Neural cell (in vitro differentiated cells): ENCODE measurements at regions not wholly inside any gene's neighbourhood (a gene's known extent, or its start where the extent isn't known, plus 50 kb on each side); places are given as distances from the start of the nearest gene placed in this dataset.

ENCODE experiments used
- H2AFZ ChIP-seq: fragments of 200-600, 300-800 bp; sonication (generic), shearing (Covaris generic); 2 replicates; pipeline ENCODE4 v1.6.0; 2014; ENCODE audit warnings: low read depth, mild to moderate bottlenecking, antibody characterized with exemption, low read length, moderate library complexity
- H3F3A ChIP-seq: fragments of 200-600 bp; shearing (Covaris generic); 2 replicates; pipeline ENCODE4 v1.6.1; 2016; ENCODE audit warnings: mild to moderate bottlenecking, moderate library complexity, mixed read lengths, antibody characterized with exemption, low read length; ENCODE audit not compliant: insufficient read depth, poor library complexity, severe bottlenecking
- H3K27ac ChIP-seq: fragments of 200-600, 300-800 bp; sonication (generic), shearing (Covaris generic); 2 replicates; pipeline ENCODE4 v1.5.1; 2014; ENCODE audit warnings: mild to moderate bottlenecking, low read length, moderate library complexity
- H3K27me3 ChIP-seq: fragments of 300-800, 200-600 bp; sonication (generic), shearing (Covaris generic); 2 replicates; pipeline ENCODE4 v1.6.0; 2014; ENCODE audit warnings: mild to moderate bottlenecking, low read depth, low read length, moderate library complexity; ENCODE audit not compliant: insufficient read depth
- H3K36me3 ChIP-seq: fragments of 300-800, 200-600 bp; sonication (generic), shearing (Covaris generic); 2 replicates; pipeline ENCODE4 v1.5.1; 2014; ENCODE audit warnings: mild to moderate bottlenecking, antibody characterized with exemption, low read length, moderate library complexity; ENCODE audit not compliant: insufficient read depth
- H3K4me2 ChIP-seq: fragments of 300-800, 200-600 bp; sonication (generic), shearing (Covaris generic); 2 replicates; pipeline ENCODE4 v1.6.0; 2014; ENCODE audit warnings: mild to moderate bottlenecking, low read length
- H3K4me3 ChIP-seq: fragments of 300-800, 200-600 bp; sonication (generic), shearing (Covaris generic); 2 replicates; pipeline ENCODE4 v1.5.1; 2014; ENCODE audit warnings: mild to moderate bottlenecking, low read length, moderate library complexity
- H3K79me2 ChIP-seq: fragments of 200-600 bp; shearing (Covaris generic); replicated peaks from 2 replicates; pipeline ENCODE4 v1.6.0; 2014; ENCODE audit warnings: mild to moderate bottlenecking, low read length, moderate library complexity; ENCODE audit not compliant: insufficient read depth
- H3K9ac ChIP-seq: fragments of 300-800, 200-600 bp; sonication (generic), shearing (Covaris generic); 2 replicates; pipeline ENCODE4 v1.6.1; 2016; ENCODE audit warnings: mild to moderate bottlenecking, low read length, mixed read lengths
- H3K9me2 ChIP-seq: fragments of 200-600 bp; shearing (Covaris generic); 2 replicates; pipeline ENCODE4 v1.6.1; 2016; ENCODE audit warnings: mild to moderate bottlenecking, low read length, mixed read lengths; ENCODE audit not compliant: insufficient read depth
- H3K9me3 ChIP-seq: fragments of 200-600, 300-800 bp; sonication (generic), shearing (Covaris generic); 2 replicates; pipeline ENCODE4 v1.6.1; 2016; ENCODE audit warnings: mild to moderate bottlenecking, mixed run types, low read length, moderate library complexity, mixed read lengths
- H4K20me1 ChIP-seq: fragments of 200-600 bp; shearing (Covaris generic); 2 replicates; pipeline ENCODE4 v1.6.1; 2016; ENCODE audit warnings: mild to moderate bottlenecking, mixed run types; ENCODE audit not compliant: insufficient read depth
- EP300 ChIP-seq: fragments of 450-650 bp; conservative IDR thresholded peaks from 2 replicates; pipeline ENCODE4 v1.6.1; 2014; ENCODE audit warnings: antibody characterized with exemption, mild to moderate bottlenecking, moderate library complexity; ENCODE audit not compliant: poor library complexity, severe bottlenecking
- EZH2 ChIP-seq: fragments of 200-600, 300-800 bp; shearing (Covaris generic), sonication (generic); IDR thresholded peaks from 2 replicates; pipeline ENCODE4 v1.6.1; 2014; ENCODE audit warnings: antibody characterized with exemption, low read length, borderline replicate concordance, mild to moderate bottlenecking; ENCODE audit not compliant: insufficient read depth, poor library complexity, severe bottlenecking
- MXI1 ChIP-seq: fragments of 450-650 bp; conservative IDR thresholded peaks from 2 replicates; pipeline ENCODE4 v1.6.1; 2014; ENCODE audit warnings: antibody characterized with exemption, mild to moderate bottlenecking; ENCODE audit not compliant: poor library complexity, severe bottlenecking
- POLR2AphosphoS5 ChIP-seq: IDR thresholded peaks from 2 replicates; pipeline ENCODE4 v1.6.1; 2012
- RAD21 ChIP-seq: fragments of 450-650 bp; conservative IDR thresholded peaks from 2 replicates; pipeline ENCODE4 v1.6.1; 2014; ENCODE audit warnings: antibody characterized with exemption, mild to moderate bottlenecking, moderate library complexity
- SMC3 ChIP-seq: fragments of 450-650 bp; conservative IDR thresholded peaks from 2 replicates; pipeline ENCODE4 v1.6.1; 2014; ENCODE audit warnings: antibody characterized with exemption, mild to moderate bottlenecking, moderate library complexity; ENCODE audit not compliant: poor library complexity
- TAF1 ChIP-seq: IDR thresholded peaks from 2 replicates; pipeline ENCODE4 v1.6.1; 2012; ENCODE audit warnings: low read depth
- TF ChIP-seq, protein P1 (sequence below): IDR thresholded peaks from 2 replicates; pipeline ENCODE4 v1.6.1; 2012; ENCODE audit warnings: borderline replicate concordance
- TF ChIP-seq, protein P2 (sequence below): fragments of 450-650 bp; IDR thresholded peaks from 2 replicates; pipeline ENCODE4 v1.5.1; 2014; ENCODE audit warnings: antibody characterized with exemption, mild to moderate bottlenecking, moderate library complexity; ENCODE audit not compliant: poor library complexity, severe bottlenecking

DNA sequence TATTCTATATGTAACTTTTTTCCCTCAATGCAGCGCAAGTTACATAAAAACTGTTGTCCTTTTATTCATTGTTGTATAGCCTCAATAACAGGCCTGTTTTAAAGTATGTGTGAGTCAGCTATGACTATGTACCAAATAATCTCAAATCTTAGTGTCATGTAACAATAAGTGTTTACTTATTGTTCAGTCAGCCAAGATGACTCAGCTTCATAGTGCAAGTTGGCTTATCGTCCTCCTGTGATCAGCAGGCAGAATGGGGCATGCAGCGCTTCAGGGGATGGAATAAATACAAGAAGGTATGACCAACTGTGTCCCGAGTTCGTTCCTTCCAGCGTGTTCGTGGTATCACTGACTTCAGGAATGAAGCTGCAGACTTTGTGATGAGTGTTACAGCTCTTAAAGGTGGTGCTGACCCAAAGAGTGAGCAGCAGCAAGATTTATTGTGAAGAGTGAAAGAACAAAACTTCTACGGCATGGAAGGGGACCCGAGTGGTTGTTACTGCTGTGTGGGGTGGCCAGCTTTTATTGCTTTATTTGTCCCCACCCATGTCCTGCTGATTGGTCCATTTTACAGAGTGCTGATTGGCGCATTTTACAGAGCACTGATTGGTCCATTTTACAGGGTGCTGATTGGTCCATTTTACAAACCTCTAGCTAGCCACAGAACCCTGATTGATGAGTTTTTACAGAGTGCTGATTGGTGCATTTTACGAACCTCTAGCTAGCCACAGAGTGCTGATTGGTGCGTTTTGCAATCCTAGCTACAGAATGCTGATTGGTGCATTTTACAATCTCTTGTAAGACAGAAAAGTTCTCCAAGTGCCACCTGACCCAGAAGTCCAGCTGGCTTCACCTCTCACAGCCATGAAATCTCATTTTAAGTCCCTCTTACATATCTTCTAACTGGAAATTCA, 1016.0 kb downstream of the MCTP2 start:
- Histone ChIP-seq H3F3A (no peaks in the 10 kb centered on the region), H4K20me1 (no peaks in the 10 kb centered on the region), H3K4me2 (no peak overlapping the region), H2AFZ (no peak overlapping the region), H3K9ac (no peak overlapping the region), H3K9me3 (no peaks in the 10 kb centered on the region), H3K27ac (no peak overlapping the region), H3K27me3 (no peaks in the 10 kb centered on the region), H3K79me2 (no peaks in the 10 kb centered on the region), H3K9me2 (no peaks in the 10 kb centered on the region), H3K4me3 (no peak overlapping the region), H3K36me3 (no peaks in the 10 kb centered on the region)
- TF ChIP-seq RAD21 (no peak), SMC3 (no peak), TAF1 (no peak), MXI1 (no peak), POLR2AphosphoS5 (no peak), EZH2 (no peak), EP300 (no peak)
- TF ChIP-seq, protein P1, sequence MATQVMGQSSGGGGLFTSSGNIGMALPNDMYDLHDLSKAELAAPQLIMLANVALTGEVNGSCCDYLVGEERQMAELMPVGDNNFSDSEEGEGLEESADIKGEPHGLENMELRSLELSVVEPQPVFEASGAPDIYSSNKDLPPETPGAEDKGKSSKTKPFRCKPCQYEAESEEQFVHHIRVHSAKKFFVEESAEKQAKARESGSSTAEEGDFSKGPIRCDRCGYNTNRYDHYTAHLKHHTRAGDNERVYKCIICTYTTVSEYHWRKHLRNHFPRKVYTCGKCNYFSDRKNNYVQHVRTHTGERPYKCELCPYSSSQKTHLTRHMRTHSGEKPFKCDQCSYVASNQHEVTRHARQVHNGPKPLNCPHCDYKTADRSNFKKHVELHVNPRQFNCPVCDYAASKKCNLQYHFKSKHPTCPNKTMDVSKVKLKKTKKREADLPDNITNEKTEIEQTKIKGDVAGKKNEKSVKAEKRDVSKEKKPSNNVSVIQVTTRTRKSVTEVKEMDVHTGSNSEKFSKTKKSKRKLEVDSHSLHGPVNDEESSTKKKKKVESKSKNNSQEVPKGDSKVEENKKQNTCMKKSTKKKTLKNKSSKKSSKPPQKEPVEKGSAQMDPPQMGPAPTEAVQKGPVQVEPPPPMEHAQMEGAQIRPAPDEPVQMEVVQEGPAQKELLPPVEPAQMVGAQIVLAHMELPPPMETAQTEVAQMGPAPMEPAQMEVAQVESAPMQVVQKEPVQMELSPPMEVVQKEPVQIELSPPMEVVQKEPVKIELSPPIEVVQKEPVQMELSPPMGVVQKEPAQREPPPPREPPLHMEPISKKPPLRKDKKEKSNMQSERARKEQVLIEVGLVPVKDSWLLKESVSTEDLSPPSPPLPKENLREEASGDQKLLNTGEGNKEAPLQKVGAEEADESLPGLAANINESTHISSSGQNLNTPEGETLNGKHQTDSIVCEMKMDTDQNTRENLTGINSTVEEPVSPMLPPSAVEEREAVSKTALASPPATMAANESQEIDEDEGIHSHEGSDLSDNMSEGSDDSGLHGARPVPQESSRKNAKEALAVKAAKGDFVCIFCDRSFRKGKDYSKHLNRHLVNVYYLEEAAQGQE: no peak
- TF ChIP-seq, protein P2, sequence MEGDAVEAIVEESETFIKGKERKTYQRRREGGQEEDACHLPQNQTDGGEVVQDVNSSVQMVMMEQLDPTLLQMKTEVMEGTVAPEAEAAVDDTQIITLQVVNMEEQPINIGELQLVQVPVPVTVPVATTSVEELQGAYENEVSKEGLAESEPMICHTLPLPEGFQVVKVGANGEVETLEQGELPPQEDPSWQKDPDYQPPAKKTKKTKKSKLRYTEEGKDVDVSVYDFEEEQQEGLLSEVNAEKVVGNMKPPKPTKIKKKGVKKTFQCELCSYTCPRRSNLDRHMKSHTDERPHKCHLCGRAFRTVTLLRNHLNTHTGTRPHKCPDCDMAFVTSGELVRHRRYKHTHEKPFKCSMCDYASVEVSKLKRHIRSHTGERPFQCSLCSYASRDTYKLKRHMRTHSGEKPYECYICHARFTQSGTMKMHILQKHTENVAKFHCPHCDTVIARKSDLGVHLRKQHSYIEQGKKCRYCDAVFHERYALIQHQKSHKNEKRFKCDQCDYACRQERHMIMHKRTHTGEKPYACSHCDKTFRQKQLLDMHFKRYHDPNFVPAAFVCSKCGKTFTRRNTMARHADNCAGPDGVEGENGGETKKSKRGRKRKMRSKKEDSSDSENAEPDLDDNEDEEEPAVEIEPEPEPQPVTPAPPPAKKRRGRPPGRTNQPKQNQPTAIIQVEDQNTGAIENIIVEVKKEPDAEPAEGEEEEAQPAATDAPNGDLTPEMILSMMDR: no peak

DNA sequence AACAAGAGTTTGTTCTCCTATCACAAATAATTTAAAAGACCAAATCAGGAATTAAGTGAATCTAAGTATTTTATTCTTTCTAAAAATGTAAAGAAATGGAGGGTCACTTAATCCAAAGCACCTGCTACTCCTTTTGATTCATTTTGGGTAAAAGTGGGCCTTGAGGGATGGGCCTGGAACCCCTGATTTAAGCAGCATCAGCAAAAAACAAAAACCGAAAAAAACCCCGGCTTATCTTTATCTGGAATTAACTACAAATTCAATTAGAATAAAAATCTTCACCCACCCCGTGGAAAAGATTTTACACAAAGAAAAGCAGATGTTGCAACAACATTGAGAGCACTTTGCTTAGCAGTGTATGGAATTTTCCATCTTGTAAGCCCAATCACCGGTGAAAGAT, 1018.2 kb downstream of the MCTP2 start:
- no peaks in the 10 kb centered on the region for H3K79me2 ChIP-seq
- no peaks in the 10 kb centered on the region for H3K27me3 ChIP-seq
- H3F3A ChIP-seq: no peaks in the 10 kb centered on the region
- no peaks in the 10 kb centered on the region for H3K9me2 ChIP-seq
- no peaks in the 10 kb centered on the region for H3K9me3 ChIP-seq
- H4K20me1 ChIP-seq: no peaks in the 10 kb centered on the region
- H3K9ac ChIP-seq: no peak overlapping the region
- TF ChIP-seq EZH2 (no peak), TAF1 (no peak), EP300 (no peak), RAD21 (no peak), POLR2AphosphoS5 (no peak), SMC3 (no peak), MXI1 (no peak)
- TF ChIP-seq, protein P2: no peak
- TF ChIP-seq, protein P1: no peak
- no peaks in the 10 kb centered on the region for H3K36me3 ChIP-seq
- H3K4me3 ChIP-seq: no peak overlapping the region
- H3K27ac ChIP-seq: no peak overlapping the region
- H2AFZ ChIP-seq: no peak overlapping the region
- H3K4me2 ChIP-seq: no peak overlapping the region
